22Rv1 (cell line): ENCODE measurements at regions not wholly inside any gene's neighbourhood (a gene's known extent, or its start where the extent isn't known, plus 50 kb on each side); places are given as distances from the start of the nearest gene placed in this dataset.

Source experiments
- ZFX ChIP-seq: fragments of 450-650 bp; IDR thresholded peaks from 2 replicates; pipeline ENCODE4 v1.6.1; 2017; ENCODE audit warnings: antibody characterized with exemption, borderline replicate concordance
- TF ChIP-seq, protein P1 (sequence below): fragments of 450-650 bp; IDR thresholded peaks from 2 replicates; pipeline ENCODE4 v1.5.1; 2017; ENCODE audit warnings: mild to moderate bottlenecking

DNA sequence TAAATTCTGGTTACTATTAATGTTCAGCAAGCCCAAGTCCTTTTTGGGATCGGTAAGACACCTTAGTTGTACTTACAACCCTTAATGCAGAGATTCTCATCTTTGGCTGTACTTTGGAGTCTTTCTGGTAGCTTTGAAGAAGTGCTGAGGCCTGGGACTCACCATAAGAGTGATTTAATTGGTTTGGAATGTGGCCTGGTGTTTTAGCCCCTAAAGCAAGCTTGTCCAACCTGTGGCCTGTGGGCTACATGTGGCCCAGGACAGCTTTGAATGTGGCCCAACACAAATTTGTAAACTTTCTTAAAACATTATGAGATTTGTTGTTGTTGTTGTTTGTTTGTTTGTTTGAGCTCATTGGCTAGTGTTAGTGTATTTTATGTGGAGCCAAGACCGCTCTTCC lies 215.3 kb downstream of the ZIC5 start:
- TF ChIP-seq, protein P1, sequence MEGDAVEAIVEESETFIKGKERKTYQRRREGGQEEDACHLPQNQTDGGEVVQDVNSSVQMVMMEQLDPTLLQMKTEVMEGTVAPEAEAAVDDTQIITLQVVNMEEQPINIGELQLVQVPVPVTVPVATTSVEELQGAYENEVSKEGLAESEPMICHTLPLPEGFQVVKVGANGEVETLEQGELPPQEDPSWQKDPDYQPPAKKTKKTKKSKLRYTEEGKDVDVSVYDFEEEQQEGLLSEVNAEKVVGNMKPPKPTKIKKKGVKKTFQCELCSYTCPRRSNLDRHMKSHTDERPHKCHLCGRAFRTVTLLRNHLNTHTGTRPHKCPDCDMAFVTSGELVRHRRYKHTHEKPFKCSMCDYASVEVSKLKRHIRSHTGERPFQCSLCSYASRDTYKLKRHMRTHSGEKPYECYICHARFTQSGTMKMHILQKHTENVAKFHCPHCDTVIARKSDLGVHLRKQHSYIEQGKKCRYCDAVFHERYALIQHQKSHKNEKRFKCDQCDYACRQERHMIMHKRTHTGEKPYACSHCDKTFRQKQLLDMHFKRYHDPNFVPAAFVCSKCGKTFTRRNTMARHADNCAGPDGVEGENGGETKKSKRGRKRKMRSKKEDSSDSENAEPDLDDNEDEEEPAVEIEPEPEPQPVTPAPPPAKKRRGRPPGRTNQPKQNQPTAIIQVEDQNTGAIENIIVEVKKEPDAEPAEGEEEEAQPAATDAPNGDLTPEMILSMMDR, result no peak
- no peak for TF ChIP-seq ZFX
